T-helper 2 cell treated with Interferon-gamma antibody and Interleukin-4, amounts not matched to agents 5 μg/mL and 100 μg/mL, for 36 hours (primary cell): ENCODE measurements at regions not wholly inside any gene's neighbourhood (a gene's known extent, or its start where the extent isn't known, plus 50 kb on each side); places are given as distances from the start of the nearest gene placed in this dataset.
"Not testable (repeated sequence)": the region's sequence is repeated elsewhere in the genome, so short reads cannot be mapped to it uniquely, and the experiment has no call there.

Source experiments
- DNase-seq: peaks from one replicate; pipeline ENCODE4 v3.0.0; 2021; ENCODE audit warnings: low spot score
- H3K27ac Mint-ChIP-seq: one replicate; pipeline ENCODE4 v1.8.0; 2021; ENCODE audit warnings: mild to moderate bottlenecking, mixed read lengths
- H3K27me3 Mint-ChIP-seq: one replicate; pipeline ENCODE4 v1.8.0; 2021; ENCODE audit warnings: low read depth, mixed read lengths
- H3K36me3 Mint-ChIP-seq: one replicate; pipeline ENCODE4 v1.8.0; 2021; ENCODE audit warnings: low read depth, mixed read lengths
- H3K4me1 Mint-ChIP-seq: one replicate; pipeline ENCODE4 v1.8.0; 2021; ENCODE audit warnings: low read depth, mixed read lengths
- H3K4me3 Mint-ChIP-seq: one replicate; pipeline ENCODE4 v1.8.0; 2022; ENCODE audit warnings: mild to moderate bottlenecking, moderate library complexity, mixed read lengths
- H3K9me3 Mint-ChIP-seq: one replicate; pipeline ENCODE4 v1.8.0; 2021; ENCODE audit warnings: mixed read lengths

DNA sequence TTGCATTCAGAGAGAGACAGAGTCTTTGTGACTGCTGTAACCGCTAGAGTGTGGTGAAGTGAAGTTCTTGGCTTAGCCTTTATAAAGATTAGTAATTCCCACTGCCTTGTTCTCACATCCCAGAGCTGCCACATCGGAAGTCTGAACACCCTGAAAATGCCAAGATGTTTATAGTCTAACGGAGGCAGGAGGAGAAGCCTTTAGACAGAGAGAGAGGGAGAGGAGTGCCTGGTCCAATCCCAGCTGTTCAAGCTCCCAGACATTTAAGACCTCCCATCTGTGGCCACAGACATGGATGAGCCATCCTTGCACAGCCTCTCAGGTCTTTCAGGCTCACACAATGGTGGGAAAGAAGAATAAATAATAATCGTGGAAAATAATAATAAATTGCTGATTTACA, 1422.8 kb upstream of the EYS start:
- H3K4me3 Mint-ChIP-seq, result no peak overlapping the region
- DNase-seq, result no peak
- H3K4me1 Mint-ChIP-seq, result no peaks in the 10 kb centered on the region
- no peak overlapping the region for H3K27ac Mint-ChIP-seq
- H3K36me3 Mint-ChIP-seq, result no peaks in the 10 kb centered on the region
- no peaks in the 10 kb centered on the region for H3K27me3 Mint-ChIP-seq
- peaks cover 18% of the 10 kb centered on the region for H3K9me3 Mint-ChIP-seq

DNA sequence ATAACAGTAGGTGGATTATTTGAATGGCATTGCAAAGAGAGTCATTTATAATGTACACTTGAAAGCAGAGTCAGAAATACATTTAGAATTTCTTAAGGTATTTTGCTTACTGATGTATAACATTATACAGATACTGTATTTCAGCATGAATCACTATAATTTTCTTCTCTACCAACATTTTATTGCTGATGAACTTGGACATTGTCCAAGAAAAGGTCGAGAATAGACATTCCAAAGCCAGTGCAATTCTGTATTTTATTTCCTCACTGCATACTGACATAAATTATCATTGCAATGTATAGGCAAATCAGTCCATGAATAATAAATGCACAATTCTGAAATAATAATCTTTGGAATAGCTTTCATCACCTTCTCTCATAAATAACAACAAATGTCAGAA, 1420.0 kb upstream of the EYS start:
- no peaks in the 10 kb centered on the region for H3K4me1 Mint-ChIP-seq
- H3K27me3 Mint-ChIP-seq, result no peaks in the 10 kb centered on the region
- no peak overlapping the region for H3K27ac Mint-ChIP-seq
- H3K36me3 Mint-ChIP-seq, result no peaks in the 10 kb centered on the region
- peaks cover 9% of the 10 kb centered on the region for H3K9me3 Mint-ChIP-seq
- no peak for DNase-seq
- no peak overlapping the region for H3K4me3 Mint-ChIP-seq

DNA sequence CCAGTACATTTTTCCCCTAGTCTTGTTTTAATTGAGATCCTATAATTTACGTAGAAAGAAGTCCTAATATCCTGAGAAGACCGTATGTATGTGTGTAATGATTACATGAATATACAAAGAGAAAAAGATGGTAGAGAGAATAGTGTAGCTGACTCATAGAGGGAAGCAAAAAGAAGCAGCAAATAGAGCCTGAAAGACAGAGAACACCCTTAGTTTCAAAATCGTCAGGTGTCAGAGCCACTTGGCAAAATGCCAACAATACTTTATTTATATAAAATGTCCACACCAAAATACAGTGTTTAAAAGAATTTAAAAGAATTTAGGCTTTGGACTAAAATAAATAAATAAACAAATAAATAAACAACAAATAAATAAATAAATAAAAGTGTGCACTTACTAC, 1414.1 kb upstream of the EYS start:
- H3K9me3 Mint-ChIP-seq, result peaks cover 19% of the 10 kb centered on the region
- H3K27ac Mint-ChIP-seq, result no peak overlapping the region

DNA sequence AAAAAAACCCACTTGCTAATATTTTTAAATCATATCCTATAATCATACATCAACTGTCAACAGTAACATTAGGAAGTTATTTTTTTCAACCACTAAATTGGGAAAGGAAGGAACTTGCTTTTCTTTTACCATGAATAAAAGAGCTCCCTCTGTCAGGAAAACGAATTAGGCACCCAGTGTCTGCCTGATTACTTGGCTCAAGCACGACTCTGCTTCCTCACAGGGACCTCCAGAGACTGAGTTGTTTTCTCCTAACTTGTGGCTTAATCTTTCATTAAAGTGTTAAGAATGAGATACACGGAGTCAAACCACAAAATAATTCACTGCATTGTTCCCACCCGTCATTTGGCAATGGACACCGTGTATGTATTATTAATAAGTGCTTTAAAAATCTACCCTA, 1405.1 kb upstream of the EYS start:
- no peak overlapping the region for H3K4me3 Mint-ChIP-seq
- no peak overlapping the region for H3K27ac Mint-ChIP-seq
- H3K36me3 Mint-ChIP-seq, result no peaks in the 10 kb centered on the region
- no peaks in the 10 kb centered on the region for H3K4me1 Mint-ChIP-seq
- peaks cover 10% of the 10 kb centered on the region for H3K9me3 Mint-ChIP-seq
- H3K27me3 Mint-ChIP-seq, result no peaks in the 10 kb centered on the region
- no peak for DNase-seq

More for the DNA sequence above, 1414.1 kb upstream of the EYS start:
- H3K36me3 Mint-ChIP-seq, result no peaks in the 10 kb centered on the region
- H3K27me3 Mint-ChIP-seq, result no peaks in the 10 kb centered on the region
- no peak overlapping the region for H3K4me3 Mint-ChIP-seq
- DNase-seq, result no peak
- H3K4me1 Mint-ChIP-seq, result no peaks in the 10 kb centered on the region

DNA sequence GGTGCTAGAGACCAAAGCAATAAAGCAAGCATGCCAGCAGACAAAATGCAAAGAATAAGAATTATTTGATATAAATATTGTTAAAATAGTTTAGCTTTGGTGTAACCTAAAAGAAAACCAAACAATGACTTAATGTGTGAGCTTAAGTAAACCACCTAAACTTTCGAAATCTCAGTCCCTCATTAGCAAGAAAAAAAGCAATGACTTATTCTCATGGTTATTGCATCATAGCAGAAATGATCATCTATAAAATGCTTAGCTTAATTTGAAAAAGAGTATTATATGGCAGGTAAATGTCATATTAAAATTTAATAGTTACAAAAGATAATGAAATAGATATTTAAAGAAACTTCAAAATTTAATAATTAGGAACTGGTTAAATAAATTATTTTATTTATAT, 1395.7 kb upstream of the EYS start:
- Mint-ChIP-seq H3K9me3 (peaks cover 11% of the 10 kb centered on the region), H3K4me3 (no peak overlapping the region), H3K4me1 (no peaks in the 10 kb centered on the region), H3K27ac (no peak overlapping the region), H3K36me3 (no peaks in the 10 kb centered on the region), H3K27me3 (no peaks in the 10 kb centered on the region)
- DNase-seq, result no peak

DNA sequence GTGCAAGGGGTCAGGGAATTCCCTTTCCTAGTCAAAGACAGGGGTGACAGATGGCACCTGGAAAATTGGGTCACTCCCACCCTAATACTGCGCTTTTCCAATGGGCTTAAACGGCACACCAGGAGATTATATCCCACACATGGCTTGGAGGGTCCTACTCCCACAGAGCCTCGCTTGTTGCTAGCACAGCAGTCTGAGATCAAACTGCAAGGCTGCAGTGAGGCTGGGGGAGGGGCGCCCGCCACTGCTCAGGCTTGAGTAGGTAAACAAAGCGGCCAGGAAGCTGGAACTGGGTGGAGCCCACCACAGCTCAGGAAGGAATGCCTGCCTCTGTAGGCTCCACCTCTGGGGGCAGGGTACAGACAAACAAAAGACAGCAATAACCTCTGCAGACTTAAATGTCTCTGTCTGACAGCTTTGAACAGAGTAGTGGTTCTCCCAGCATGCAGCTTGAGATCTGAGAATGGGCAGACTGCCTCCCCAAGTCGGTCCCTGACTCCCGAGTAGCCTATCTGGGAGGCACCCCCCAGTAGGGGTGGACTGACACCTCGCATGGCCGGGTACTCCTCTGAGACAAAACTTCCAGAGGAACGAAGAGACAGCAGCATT, 1388.7 kb upstream of the EYS start:
- H3K4me3 Mint-ChIP-seq, DNase-seq, H3K27ac Mint-ChIP-seq, H3K36me3 Mint-ChIP-seq, H3K27me3 Mint-ChIP-seq, H3K4me1 Mint-ChIP-seq: not testable (repeated sequence)
- H3K9me3 Mint-ChIP-seq, result peaks cover 27% of the 10 kb centered on the region

DNA sequence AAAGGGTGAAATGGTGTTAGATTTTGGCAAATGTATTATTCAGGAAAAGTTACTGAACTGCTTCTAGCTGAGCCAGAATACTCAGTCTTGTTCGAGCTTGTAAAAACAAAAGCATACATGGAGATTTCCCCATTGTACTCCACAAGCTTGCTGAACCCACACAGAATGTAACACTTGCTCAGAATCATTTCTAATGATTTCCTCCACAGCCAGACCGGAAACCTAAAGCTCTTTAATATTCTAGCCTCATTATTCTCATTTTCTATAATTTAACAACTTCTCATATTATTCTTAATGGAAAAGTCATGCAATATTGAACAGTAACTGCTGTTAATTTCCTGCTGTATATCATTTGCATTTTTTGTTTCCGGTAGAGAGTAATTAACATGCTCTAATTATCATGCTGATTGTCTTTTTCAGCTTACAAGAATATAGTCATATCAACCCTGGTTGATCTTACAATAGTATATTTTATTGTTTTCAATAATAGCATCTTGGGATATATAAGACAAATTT, 1387.5 kb upstream of the EYS start:
- H3K27ac Mint-ChIP-seq, result no peak overlapping the region
- H3K27me3 Mint-ChIP-seq, result no peaks in the 10 kb centered on the region
- no peaks in the 10 kb centered on the region for H3K4me1 Mint-ChIP-seq
- H3K4me3 Mint-ChIP-seq, result no peak overlapping the region
- DNase-seq, result no peak
- no peaks in the 10 kb centered on the region for H3K36me3 Mint-ChIP-seq
- peaks cover 34% of the 10 kb centered on the region for H3K9me3 Mint-ChIP-seq

DNA sequence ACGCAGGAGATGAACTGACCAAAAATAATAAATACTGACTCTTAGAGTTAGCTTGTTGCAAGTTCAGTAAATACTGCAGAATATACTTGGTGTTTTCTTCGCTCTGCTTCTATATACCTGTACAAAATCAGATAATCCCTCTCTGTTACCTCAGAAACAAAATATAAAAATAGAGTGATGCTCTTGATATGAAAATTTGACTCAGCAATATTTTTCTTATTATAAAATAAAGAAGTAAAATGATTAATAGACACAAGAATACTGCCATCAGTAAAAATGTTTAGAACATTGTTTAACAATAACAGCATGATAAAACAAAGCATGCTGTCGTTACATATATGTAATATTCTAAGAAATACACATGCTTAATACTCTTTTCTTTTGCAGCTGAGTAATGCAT, 1366.9 kb upstream of the EYS start:
- Mint-ChIP-seq H3K4me1 (no peaks in the 10 kb centered on the region), H3K36me3 (no peaks in the 10 kb centered on the region), H3K27me3 (no peaks in the 10 kb centered on the region), H3K4me3 (no peak overlapping the region), H3K27ac (no peak overlapping the region), H3K9me3 (peaks cover 14% of the 10 kb centered on the region)
- DNase-seq, result no peak

DNA sequence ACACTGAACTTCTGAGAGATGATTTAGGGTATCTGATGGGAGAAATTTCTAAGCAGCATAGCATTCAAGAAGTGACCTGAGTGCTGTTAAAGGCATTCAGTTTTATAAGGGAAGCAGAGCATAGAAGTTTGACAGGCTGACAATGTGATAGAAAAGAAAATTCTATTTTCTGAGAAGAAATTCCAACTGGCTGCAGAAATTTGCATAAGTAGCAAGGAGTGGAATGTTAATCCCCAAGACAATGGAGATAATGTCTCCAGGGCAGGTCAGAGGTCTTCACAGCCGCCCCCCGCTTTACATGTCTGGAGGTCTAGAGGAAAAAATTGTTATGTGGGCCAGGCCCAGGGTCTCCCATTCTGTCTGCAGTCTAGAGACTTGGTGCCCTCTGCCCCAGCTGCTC, 1361.8 kb upstream of the EYS start:
- H3K4me1 Mint-ChIP-seq, result no peaks in the 10 kb centered on the region
- DNase-seq, result no peak
- peaks cover 27% of the 10 kb centered on the region for H3K9me3 Mint-ChIP-seq
- no peaks in the 10 kb centered on the region for H3K27me3 Mint-ChIP-seq
- no peak overlapping the region for H3K27ac Mint-ChIP-seq
- no peak overlapping the region for H3K4me3 Mint-ChIP-seq
- no peaks in the 10 kb centered on the region for H3K36me3 Mint-ChIP-seq

DNA sequence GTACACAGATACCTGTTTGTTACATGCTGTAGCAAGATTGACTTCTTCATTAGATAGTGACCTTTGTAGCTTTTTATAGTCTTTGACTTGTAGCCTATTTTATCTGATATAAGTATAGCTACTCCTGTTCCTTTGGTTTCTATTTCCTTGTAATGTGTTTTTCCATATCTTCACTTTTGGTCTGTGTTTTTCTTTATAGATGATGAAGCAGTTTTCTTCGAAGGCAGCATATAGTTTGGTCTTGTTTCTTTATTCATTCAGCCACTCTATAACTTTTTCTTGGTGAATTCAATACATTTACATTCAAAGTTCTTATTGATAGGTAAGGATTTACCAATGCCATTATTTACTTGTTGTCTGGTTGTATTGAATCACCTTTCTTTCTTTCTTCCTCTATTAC, 1357.3 kb upstream of the EYS start:
- H3K4me3 Mint-ChIP-seq, result no peak overlapping the region
- H3K27me3 Mint-ChIP-seq, result no peaks in the 10 kb centered on the region
- no peaks in the 10 kb centered on the region for H3K4me1 Mint-ChIP-seq
- H3K27ac Mint-ChIP-seq, result no peak overlapping the region
- DNase-seq, result no peak
- H3K36me3 Mint-ChIP-seq, result no peaks in the 10 kb centered on the region
- H3K9me3 Mint-ChIP-seq, result peaks cover 36% of the 10 kb centered on the region

DNA sequence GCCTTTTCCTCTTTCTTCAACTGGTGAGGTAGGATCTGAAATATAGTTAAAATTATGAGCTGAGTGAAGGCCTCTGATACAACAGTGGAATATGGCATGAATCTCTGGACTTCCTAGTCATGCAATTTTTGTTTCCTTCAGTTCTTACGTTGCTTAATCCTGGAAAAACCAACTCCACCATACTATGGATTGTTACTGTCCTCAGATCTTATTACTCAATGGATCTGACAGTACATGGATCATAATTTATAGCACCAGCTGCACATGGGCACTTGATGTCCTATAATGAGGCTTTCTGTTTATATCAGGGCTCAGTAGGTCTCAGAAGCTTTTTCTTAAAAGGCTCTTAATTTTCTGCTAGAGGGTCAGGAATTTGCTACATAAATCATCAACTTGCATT, 1341.0 kb upstream of the EYS start:
- Mint-ChIP-seq H3K9me3 (peaks cover 42% of the 10 kb centered on the region), H3K4me3 (no peak overlapping the region), H3K27me3 (no peaks in the 10 kb centered on the region), H3K36me3 (no peaks in the 10 kb centered on the region), H3K27ac (no peak overlapping the region), H3K4me1 (no peaks in the 10 kb centered on the region)
- DNase-seq, result no peak

DNA sequence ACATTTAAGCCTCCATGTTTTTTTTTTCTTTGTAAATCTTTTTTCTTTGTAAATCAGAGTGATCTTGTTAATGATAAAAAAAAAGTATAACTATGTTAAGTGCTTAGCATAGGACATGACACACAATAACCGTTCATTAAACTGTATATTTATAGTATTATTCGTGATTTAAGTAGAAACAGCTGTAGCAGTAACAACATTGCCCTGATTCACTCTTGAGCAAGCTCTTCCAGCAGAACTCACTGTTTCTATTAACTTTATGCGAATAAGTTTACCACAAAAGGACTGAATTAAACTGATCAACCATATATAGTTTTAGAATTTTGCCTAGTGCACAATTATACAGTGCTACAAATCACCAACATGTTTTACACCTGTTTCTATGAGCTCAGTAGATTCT, 1338.0 kb upstream of the EYS start:
- Mint-ChIP-seq H3K27ac (no peak overlapping the region), H3K4me3 (no peak overlapping the region), H3K36me3 (no peaks in the 10 kb centered on the region), H3K9me3 (peaks cover 39% of the 10 kb centered on the region), H3K4me1 (no peaks in the 10 kb centered on the region), H3K27me3 (no peaks in the 10 kb centered on the region)
- no peak for DNase-seq

DNA sequence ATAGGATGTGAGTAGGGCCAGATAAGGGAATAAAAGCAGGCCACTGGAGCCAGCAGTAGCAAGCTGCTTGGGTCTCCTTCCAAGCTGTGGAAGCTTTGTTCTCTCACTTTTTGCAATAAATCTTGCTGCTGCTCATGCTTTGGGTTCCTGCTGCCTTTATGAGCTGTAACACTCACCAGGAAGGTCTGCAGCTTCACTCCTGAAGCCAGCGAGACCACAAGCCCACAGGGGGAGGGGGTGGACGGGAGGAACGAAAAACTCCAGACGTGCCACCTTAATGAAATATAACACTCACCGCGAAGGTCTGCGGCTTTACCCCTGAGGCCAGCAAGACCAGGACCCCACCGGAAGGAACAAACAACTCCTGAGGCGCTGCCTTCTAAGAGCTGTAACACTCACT, 1324.4 kb upstream of the EYS start:
- no peak overlapping the region for H3K27ac Mint-ChIP-seq
- no peak for DNase-seq
- H3K9me3 Mint-ChIP-seq, result peaks cover 44% of the 10 kb centered on the region
- no peaks in the 10 kb centered on the region for H3K4me1 Mint-ChIP-seq
- no peak overlapping the region for H3K4me3 Mint-ChIP-seq
- no peaks in the 10 kb centered on the region for H3K27me3 Mint-ChIP-seq
- H3K36me3 Mint-ChIP-seq, result no peaks in the 10 kb centered on the region

DNA sequence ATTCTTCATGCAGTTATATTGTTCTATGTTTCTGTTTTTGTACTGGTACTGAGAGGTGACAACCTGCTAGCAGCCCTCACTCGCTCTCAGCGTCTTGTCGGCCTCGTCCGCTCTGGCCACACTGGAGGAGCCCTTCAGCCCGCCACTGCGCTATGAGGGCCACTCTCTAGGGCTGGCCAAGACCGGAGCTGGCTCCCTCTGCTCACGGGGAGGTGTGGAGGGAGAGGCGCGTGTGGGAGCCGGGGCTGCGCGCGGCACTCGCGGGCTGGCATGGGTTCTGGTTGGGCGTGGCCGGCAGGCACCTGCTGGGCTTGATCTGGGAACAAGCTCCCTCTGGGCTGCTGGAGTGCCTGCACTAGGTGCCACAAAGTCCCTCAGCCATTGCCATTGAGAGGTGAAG, 1323.8 kb upstream of the EYS start:
- Mint-ChIP-seq H3K27me3 (no peaks in the 10 kb centered on the region), H3K9me3 (peaks cover 43% of the 10 kb centered on the region), H3K36me3 (no peaks in the 10 kb centered on the region), H3K27ac (no peak overlapping the region), H3K4me3 (no peak overlapping the region), H3K4me1 (no peaks in the 10 kb centered on the region)
- DNase-seq, result no peak

DNA sequence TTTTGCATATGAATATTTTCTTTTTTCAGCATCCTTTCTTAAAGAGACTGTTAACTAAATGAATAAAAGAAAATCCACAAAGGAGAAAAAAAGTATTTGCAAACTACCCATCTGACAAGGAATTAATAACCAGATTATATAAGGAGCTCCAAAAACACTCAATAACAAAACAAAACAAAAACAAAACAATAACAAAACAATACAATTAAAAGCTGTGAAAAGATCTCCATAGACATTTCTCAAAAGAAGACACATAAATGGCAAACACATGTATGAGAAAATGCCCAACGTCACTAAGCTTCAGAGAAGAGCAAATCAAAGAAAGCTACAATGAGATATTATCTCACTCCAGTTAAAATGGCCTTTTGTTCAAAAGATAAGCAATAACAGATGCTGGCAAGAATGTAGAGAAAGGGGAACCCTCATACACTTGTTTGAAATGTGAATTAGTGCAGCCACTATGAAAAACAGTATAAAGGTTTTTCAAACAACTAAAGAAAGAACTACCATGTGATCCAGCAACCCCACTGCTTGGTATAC, 1310.0 kb upstream of the EYS start:
- Mint-ChIP-seq H3K9me3 (peaks cover 20% of the 10 kb centered on the region), H3K4me3 (no peak overlapping the region), H3K27ac (no peak overlapping the region), H3K36me3 (no peaks in the 10 kb centered on the region), H3K4me1 (no peaks in the 10 kb centered on the region), H3K27me3 (no peaks in the 10 kb centered on the region)
- no peak for DNase-seq
